Spleen (tissue), 7 donors: ENCODE measurements at regions not wholly inside any gene's neighbourhood (a gene's known extent, or its start where the extent isn't known, plus 50 kb on each side); places are given as distances from the start of the nearest gene placed in this dataset.
"Not testable (repeated sequence)": the region's sequence is repeated elsewhere in the genome, so short reads cannot be mapped to it uniquely, and the experiment has no call there.

Source experiments
- POLR2AphosphoS5 ChIP-seq, 3 donors: sonication (generic); formaldehyde crosslinking; IDR thresholded peaks; one replicate each; pipeline ENCODE4 v1.5.1; 2017; ENCODE audit warnings: antibody characterized with exemption in 3 of 3
- TF ChIP-seq, protein P1 (sequence below), 11 experiments: fragments of 200-600 bp in 7 of 11; fragments of 450-650 bp in 4 of 11; sonication (generic) in 4 of 11; IDR thresholded peaks in 8 of 11; conservative IDR thresholded peaks in 3 of 11; 1 replicate in 7 of 11; 2 replicates in 4 of 11; pipeline versions ENCODE4 v1.4.0 to v1.8.0; 2016 to 2021; ENCODE audit warnings: antibody characterized with exemption in 11 of 11, inconsistent platforms in 4 of 11, mild to moderate bottlenecking in 1 of 11
- donor health status: DM: no; HTN: no; CAD: no; lungs with moderate emphysema.
- donor health status: DM: no; HTN: no; CAD: no.
- donor health status: DM: no; HTN: no; CAD: no.

GRCh38 chr2:129833465-129833864, 146.0 kb upstream of the RAB6C start:
- TF ChIP-seq, protein P1, sequence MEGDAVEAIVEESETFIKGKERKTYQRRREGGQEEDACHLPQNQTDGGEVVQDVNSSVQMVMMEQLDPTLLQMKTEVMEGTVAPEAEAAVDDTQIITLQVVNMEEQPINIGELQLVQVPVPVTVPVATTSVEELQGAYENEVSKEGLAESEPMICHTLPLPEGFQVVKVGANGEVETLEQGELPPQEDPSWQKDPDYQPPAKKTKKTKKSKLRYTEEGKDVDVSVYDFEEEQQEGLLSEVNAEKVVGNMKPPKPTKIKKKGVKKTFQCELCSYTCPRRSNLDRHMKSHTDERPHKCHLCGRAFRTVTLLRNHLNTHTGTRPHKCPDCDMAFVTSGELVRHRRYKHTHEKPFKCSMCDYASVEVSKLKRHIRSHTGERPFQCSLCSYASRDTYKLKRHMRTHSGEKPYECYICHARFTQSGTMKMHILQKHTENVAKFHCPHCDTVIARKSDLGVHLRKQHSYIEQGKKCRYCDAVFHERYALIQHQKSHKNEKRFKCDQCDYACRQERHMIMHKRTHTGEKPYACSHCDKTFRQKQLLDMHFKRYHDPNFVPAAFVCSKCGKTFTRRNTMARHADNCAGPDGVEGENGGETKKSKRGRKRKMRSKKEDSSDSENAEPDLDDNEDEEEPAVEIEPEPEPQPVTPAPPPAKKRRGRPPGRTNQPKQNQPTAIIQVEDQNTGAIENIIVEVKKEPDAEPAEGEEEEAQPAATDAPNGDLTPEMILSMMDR (IDR thresholded peaks at IDR 0.05 in 8 of 11, conservative IDR thresholded peaks at IDR 0.05 in 3 of 11) = not testable (repeated sequence)
- not testable (repeated sequence) for TF ChIP-seq POLR2AphosphoS5 (IDR thresholded peaks at IDR 0.05)
